A549 (cell line): ENCODE measurements at regions not wholly inside any gene's neighbourhood (a gene's known extent, or its start where the extent isn't known, plus 50 kb on each side); places are given as distances from the start of the nearest gene placed in this dataset.

ENCODE experiments used
- ATAC-seq, 2 experiments: fragments of 200-7000 bp in 1 of 2; fragments of >200 bp in 1 of 2; cut with Nextera tagmentation in 1 of 2; cut with Tn5 transposase in 1 of 2; 3 replicates each; pipeline versions ENCODE4 v1.8.0 to v1.9.1; 2018 to 2020; ENCODE audit warnings: mild to moderate bottlenecking in 1 of 2, moderate library complexity in 1 of 2
- CTCF ChIA-PET: fragments of 300-600 bp; sonication (Branson Sonifier 250); formaldehyde crosslinking; extraction: SDS; loops from one replicate; lab custom pipeline; 2021; ENCODE audit warnings: antibody characterized with exemption, inconsistent platforms; lab: Yijun Ruan, JAX
- POLR2A ChIA-PET: fragments of 350-600 bp; formaldehyde crosslinking; extraction: SDS; loops from one replicate; lab custom pipeline; 2021; ENCODE audit warnings: antibody characterized with exemption, inconsistent platforms; lab: Yijun Ruan, JAX
- DNase-seq, 2 experiments: peaks; one replicate each; pipeline versions ENCODE4 v3.0.0 to v3.0.0-alpha.2; 2011 to 2016; ENCODE audit warnings: low read depth in 1 of 2, low spot score in 1 of 2
- FAIRE-seq: peaks from 2 replicates; lab custom pipeline; 2011; peaks lifted over from hg19 to GRCh38; lab: Jason Lieb, UNC
- H3K27ac ChIP-seq, 2 experiments: fragments of >200 bp; sonication (Bioruptor Twin); formaldehyde crosslinking; 3 replicates each; pipeline ENCODE4 v1.5.1; 2016 to 2017
- H3K4me1 ChIP-seq: fragments of >200 bp; sonication (Bioruptor Twin); formaldehyde crosslinking; 3 replicates; pipeline ENCODE4 v1.6.1; 2016
- H3K4me2 ChIP-seq: fragments of >200 bp; sonication (Bioruptor Twin); formaldehyde crosslinking; 3 replicates; pipeline ENCODE4 v1.6.1; 2016
- H3K4me3 ChIP-seq: fragments of >200 bp; sonication (Bioruptor Twin); formaldehyde crosslinking; 3 replicates; pipeline ENCODE4 v1.5.1; 2016
- H3K9me3 ChIP-seq: fragments of >200 bp; sonication (Bioruptor Twin); formaldehyde crosslinking; 3 replicates; pipeline ENCODE4 v1.6.1; 2016
- BCL3 ChIP-seq: fragments of >200 bp; sonication (Bioruptor Twin); formaldehyde crosslinking; IDR thresholded peaks from 3 replicates; pipeline ENCODE4 v1.6.1; 2016
- CBX8 ChIP-seq: fragments of 200-600 bp; sonication (generic); IDR thresholded peaks from 2 replicates; pipeline ENCODE4 v1.6.1; 2016
- CHD2 ChIP-seq: fragments of 150-350 bp; IDR thresholded peaks from 2 replicates; pipeline ENCODE4 v1.6.1; 2014; ENCODE audit warnings: low read length; ENCODE audit not compliant: partially characterized antibody
- EHMT2 ChIP-seq: fragments of 200-600 bp; sonication (generic); IDR thresholded peaks from 2 replicates; pipeline ENCODE4 v1.6.1; 2016; ENCODE audit warnings: antibody characterized with exemption, low read depth, mild to moderate bottlenecking, moderate library complexity
- FOXS1 ChIP-seq: fragments of 250-450 bp; sonication (Bioruptor Pico); IDR thresholded peaks from 2 replicates; pipeline ENCODE4 v1.5.0; 2020; ENCODE audit warnings: mild to moderate bottlenecking, moderate library complexity
- HES2 ChIP-seq: fragments of >200 bp; sonication (Bioruptor Twin); formaldehyde crosslinking; IDR thresholded peaks from 2 replicates; pipeline ENCODE4 v1.6.1; 2016
- HOXB13 ChIP-seq: fragments of 250-450 bp; sonication (Bioruptor Pico); IDR thresholded peaks from 2 replicates; pipeline ENCODE4 v1.5.0; 2020; ENCODE audit warnings: low read depth, mild to moderate bottlenecking, moderate library complexity
- HOXB5 ChIP-seq: fragments of 250-450 bp; sonication (Bioruptor Pico); IDR thresholded peaks from 2 replicates; pipeline ENCODE4 v1.5.0; 2020; ENCODE audit warnings: mild to moderate bottlenecking, moderate library complexity
- KDM1A ChIP-seq: fragments of 200-600 bp; sonication (generic); IDR thresholded peaks from 2 replicates; pipeline ENCODE4 v1.6.1; 2016; ENCODE audit warnings: low read depth, mild to moderate bottlenecking
- KDM5A ChIP-seq: fragments of 200-600 bp; sonication (generic); IDR thresholded peaks from 2 replicates; pipeline ENCODE4 v1.6.1; 2016; ENCODE audit warnings: antibody characterized with exemption, mild to moderate bottlenecking
- NPAS2 ChIP-seq: fragments of 250-450 bp; sonication (Bioruptor Pico); IDR thresholded peaks from 2 replicates; pipeline ENCODE4 v1.8.0; 2022; ENCODE audit warnings: mild to moderate bottlenecking, moderate library complexity, borderline replicate concordance
- PHF8 ChIP-seq: fragments of 200-600 bp; sonication (generic); IDR thresholded peaks from 2 replicates; pipeline ENCODE4 v1.6.1; 2016; ENCODE audit warnings: low read depth, mild to moderate bottlenecking, antibody characterized with exemption, moderate library complexity, borderline replicate concordance
- POLR2A ChIP-seq: IDR thresholded peaks from 2 replicates; pipeline ENCODE4 v1.6.1; 2012; ENCODE audit warnings: mild to moderate bottlenecking, low read length
- RAD21 ChIP-seq, 2 experiments: fragments of >200 bp in 1 of 2; sonication (Bioruptor Twin) in 1 of 2; formaldehyde crosslinking in 1 of 2; IDR thresholded peaks in 1 of 2; conservative IDR thresholded peaks in 1 of 2; 2 replicates in 1 of 2; 3 replicates in 1 of 2; pipeline ENCODE4 v1.6.1; 2012 to 2018; ENCODE audit warnings: inconsistent platforms in 1 of 2
- RARB ChIP-seq: fragments of 250-450 bp; sonication (Bioruptor Pico); IDR thresholded peaks from 2 replicates; pipeline ENCODE4 v1.8.0; 2021; ENCODE audit warnings: mild to moderate bottlenecking, moderate library complexity
- RCOR1 ChIP-seq: fragments of 150-350 bp; IDR thresholded peaks from 2 replicates; pipeline ENCODE4 v1.6.1; 2014; ENCODE audit warnings: antibody characterized with exemption, low read length, low read depth
- USF2 ChIP-seq: fragments of 450-650 bp; IDR thresholded peaks from 2 replicates; pipeline ENCODE4 v1.6.1; 2014; ENCODE audit warnings: antibody characterized with exemption
- ZC3H11A ChIP-seq: fragments of 450-650 bp; IDR thresholded peaks from 2 replicates; pipeline ENCODE4 v1.6.1; 2014; ENCODE audit warnings: antibody characterized with exemption, mild to moderate bottlenecking
- ZFP36 ChIP-seq: fragments of 450-650 bp; IDR thresholded peaks from 2 replicates; pipeline ENCODE4 v1.6.1; 2014; ENCODE audit warnings: borderline replicate concordance; ENCODE audit not compliant: partially characterized antibody
- WGBS: methylation state at CpG from one replicate; pipeline ENCODE4 v1.1.6; 2017; ENCODE audit errors: missing lambda C conversion rate; 5-methylcytosine and 5-hydroxymethylcytosine counted together

GRCh38 chr9:105828171-105828570 is 133.8 kb downstream of the TMEM38B start:
- Histone ChIP-seq H3K4me2 (no peak overlapping the region), H3K4me3 (no peak overlapping the region), H3K9me3 (no peaks in the 10 kb centered on the region), H3K27ac (no peak overlapping the region), H3K4me1 (no peaks in the 10 kb centered on the region)
- CTCF ChIA-PET: interaction anchor here (3.4 kb wide), 1 partner anchor 13 kb away, joined by 19 read pairs; no protein-coding TSS in a partner anchor
- 40% methylated on average over 1 of the region's 2 CpGs for WGBS
- TF ChIP-seq POLR2A (no peak), PHF8 (no peak), BCL3 (no peak), KDM1A (no peak), KDM5A (no peak), USF2 (no peak), ZFP36 (no peak), RARB (CRISPR knock-in tag) (no peak), CBX8 (no peak), FOXS1 (CRISPR knock-in tag) (no peak)
- DNase-seq (no peak), ATAC-seq (no peak), FAIRE-seq (no peak)
- POLR2A ChIA-PET: no interaction called here

- ATAC-seq (no peak), FAIRE-seq (no peak), DNase-seq (no peak)
- no peaks in the 10 kb centered on the region for H3K9me3 ChIP-seq
- POLR2A ChIA-PET: no interaction called here
- H3K4me1 ChIP-seq: no peaks in the 10 kb centered on the region
- CTCF ChIA-PET: interaction anchor here (3.4 kb wide), 1 partner anchor 13 kb away, joined by 19 read pairs; no protein-coding TSS in a partner anchor
- 0% methylated on average over 1 of the region's 1 CpG for WGBS
- no peak for TF ChIP-seq PHF8
- no peak overlapping the region for H3K27ac ChIP-seq
- no peak overlapping the region for H3K4me2 ChIP-seq
- H3K4me3 ChIP-seq: no peak overlapping the region
These were observed 134.4 kb downstream of the TMEM38B start for GRCh38 chr9:105828596-105829213.

GRCh38 chr9:105830461-105830860 is 136.1 kb downstream of the TMEM38B start:
- FAIRE-seq: no peak
- no peak for TF ChIP-seq HOXB5
- TF ChIP-seq HOXB13 (CRISPR knock-in tag): no peak
- no peak for TF ChIP-seq RCOR1
- TF ChIP-seq CHD2: no peak
- no peak for TF ChIP-seq ZC3H11A
- TF ChIP-seq RARB (CRISPR knock-in tag): no peak
- TF ChIP-seq EHMT2: no peak
- TF ChIP-seq RAD21 (conservative IDR thresholded peaks at IDR 0.05 in 1 of 2, IDR thresholded peaks at IDR 0.05 in 1 of 2): no peak
- TF ChIP-seq KDM5A: no peak
- no peak for TF ChIP-seq NPAS2
- no peak for TF ChIP-seq HES2
- no peak overlapping the region for H3K27ac ChIP-seq
- H3K4me2 ChIP-seq: no peak overlapping the region
- POLR2A ChIA-PET: no interaction called here
- no peak for DNase-seq
- 3% methylated on average over 1 of the region's 1 CpG for WGBS
- H3K4me3 ChIP-seq: no peak overlapping the region
- ATAC-seq: no peak
- CTCF ChIA-PET: no interaction called here
- no peaks in the 10 kb centered on the region for H3K4me1 ChIP-seq
- H3K9me3 ChIP-seq: no peaks in the 10 kb centered on the region
